CD4-positive, alpha-beta T cell treated with Interleukin-15 for 1 hour (primary cell): ENCODE measurements at regions not wholly inside any gene's neighbourhood (a gene's known extent, or its start where the extent isn't known, plus 50 kb on each side); places are given as distances from the start of the nearest gene placed in this dataset.
A peak's percentile ranks its signal among the peaks of the same experiment; 100 is the strongest.
"Not testable (repeated sequence)": the region's sequence is repeated elsewhere in the genome, so short reads cannot be mapped to it uniquely, and the experiment has no call there.

Experiments used
- DNase-seq: peaks from one replicate; pipeline ENCODE4 v3.0.0-alpha.2; 2020

- no peak for DNase-seq
Observed at GRCh38 chr5:159504857-159505304, 174.6 kb upstream of the IL12B start.

GRCh38 chr5:159507055-159507454 is 176.8 kb upstream of the IL12B start:
- DNase-seq, result no peak

- no peak for DNase-seq
Observed at GRCh38 chr5:159507661-159508060, 177.4 kb upstream of the IL12B start.

- no peak for DNase-seq
Observed at GRCh38 chr5:159508344-159508743, 178.1 kb upstream of the IL12B start.

- DNase-seq, result no peak
Observed at GRCh38 chr5:159509002-159509660, 178.8 kb upstream of the IL12B start.

GRCh38 chr5:159510282-159510681 is 180.0 kb upstream of the IL12B start:
- DNase-seq, result no peak

GRCh38 chr5:159511570-159511969 is 181.3 kb upstream of the IL12B start:
- no peak for DNase-seq

GRCh38 chr5:159512064-159512463 is 181.8 kb upstream of the IL12B start:
- DNase-seq, result no peak

GRCh38 chr5:159514229-159514810 is 184.0 kb upstream of the IL12B start:
- DNase-seq, result no peak

- DNase-seq, result no peak
Observed at GRCh38 chr5:159515197-159515596, 184.9 kb upstream of the IL12B start.

GRCh38 chr5:159515909-159516415 is 185.7 kb upstream of the IL12B start:
- DNase-seq, result peak; percentile 56

GRCh38 chr5:159518371-159518770 is 188.1 kb upstream of the IL12B start:
- no peak for DNase-seq

GRCh38 chr5:159519365-159519764 is 189.1 kb upstream of the IL12B start:
- DNase-seq, result no peak

- no peak for DNase-seq
Observed at GRCh38 chr5:159522841-159523240, 192.6 kb upstream of the IL12B start.

GRCh38 chr5:159524279-159524678 is 194.0 kb upstream of the IL12B start:
- not testable (repeated sequence) for DNase-seq

GRCh38 chr5:159525117-159525516 is 194.8 kb upstream of the IL12B start:
- DNase-seq, result no peak

- no peak for DNase-seq
Observed at GRCh38 chr5:159527546-159528254, 197.4 kb upstream of the IL12B start.

- DNase-seq, result no peak
Observed at GRCh38 chr5:159531554-159532105, 201.3 kb upstream of the IL12B start.

GRCh38 chr5:159533197-159533596 is 202.9 kb upstream of the IL12B start:
- DNase-seq, result no peak

GRCh38 chr5:159536166-159536565 is 205.9 kb upstream of the IL12B start:
- DNase-seq, result no peak

GRCh38 chr5:159536646-159537045 is 206.4 kb upstream of the IL12B start:
- DNase-seq, result no peak

GRCh38 chr5:159539678-159540077 is 209.4 kb upstream of the IL12B start:
- DNase-seq, result no peak

- no peak for DNase-seq
Observed at GRCh38 chr5:159543326-159543725, 213.0 kb upstream of the IL12B start.

GRCh38 chr5:159545156-159545555 is 214.9 kb upstream of the IL12B start:
- no peak for DNase-seq
